K562 (cell line): ENCODE measurements at regions not wholly inside any gene's neighbourhood (a gene's known extent, or its start where the extent isn't known, plus 50 kb on each side); places are given as distances from the start of the nearest gene placed in this dataset.

Experiments used
- ATAC-seq: fragments of 200-7000 bp; cut with Tn5 transposase; 3 replicates; pipeline ENCODE4 v1.9.1; 2020; ENCODE audit warnings: moderate library complexity
- BruUV-seq: library from RNA; stranded (reverse); fragments of 400-500 nt; replicated peaks from 2 replicates; lab custom pipeline; 2021; lab: Mats Ljungman, UMichigan
- CTCF ChIA-PET: fragments of 300-600 bp; formaldehyde crosslinking; extraction: SDS; loops from one replicate; lab custom pipeline; 2021; ENCODE audit warnings: low intra/inter-chr PET ratio; lab: Yijun Ruan, JAX
- POLR2A ChIA-PET: fragments of 300-600, 350-650 bp; sonication (Branson Sonifier 250); formaldehyde crosslinking; extraction: SDS; loops from one replicate; lab custom pipeline; 2021; ENCODE audit warnings: antibody characterized with exemption, inconsistent platforms; lab: Yijun Ruan, JAX
- DNase-seq, 4 experiments: peaks; one replicate each; pipeline versions ENCODE4 v3.0.0 to v3.0.0-alpha.2; 2011 to 2018; ENCODE audit warnings: low spot score in 3 of 4, mixed read lengths in 3 of 4; ENCODE audit errors: extremely low read depth in 1 of 4
- FAIRE-seq: peaks from 2 replicates; lab custom pipeline; 2011; peaks lifted over from hg19 to GRCh38; lab: Jason Lieb, UNC
- H2AFZ ChIP-seq: 2 replicates; pipeline ENCODE4 v1.6.0; 2011; ENCODE audit warnings: low read depth, low read length, control low read depth, inconsistent platforms
- H3K27ac ChIP-seq: fragments of 200-600 bp; 3 replicates; pipeline ENCODE4 v1.8.0; 2011; ENCODE audit warnings: low read depth, mild to moderate bottlenecking, control low read depth, inconsistent platforms, low read length, moderate library complexity, mixed read lengths; ENCODE audit errors: extremely low read depth
- H3K27me3 ChIP-seq, 2 experiments: fragments of 300-600 bp in 1 of 2; 2 replicates in 1 of 2; 3 replicates in 1 of 2; pipeline versions ENCODE4 v1.6.0 to v1.8.0; 2011; ENCODE audit warnings: inconsistent platforms in 2 of 2, low read length in 2 of 2, mild to moderate bottlenecking in 1 of 2, mixed read lengths in 1 of 2, moderate library complexity in 1 of 2; ENCODE audit not compliant: control insufficient read depth in 2 of 2, insufficient read depth in 2 of 2
- H3K36me3 ChIP-seq: fragments of 300-600 bp; 3 replicates; pipeline ENCODE4 v1.8.0; 2011; ENCODE audit warnings: mild to moderate bottlenecking, low read length, inconsistent platforms; ENCODE audit not compliant: control insufficient read depth, insufficient read depth
- H3K4me1 ChIP-seq, 2 experiments: fragments of 200-600 bp in 1 of 2; replicated peaks in 1 of 2; 2 replicates in 1 of 2; 3 replicates in 1 of 2; pipeline versions ENCODE4 v1.5.1 to v1.8.0; 2011; ENCODE audit warnings: inconsistent platforms in 2 of 2, low read length in 2 of 2, mild to moderate bottlenecking in 1 of 2, mixed read lengths in 1 of 2, moderate library complexity in 1 of 2; ENCODE audit not compliant: control insufficient read depth in 2 of 2, insufficient read depth in 2 of 2
- H3K4me2 ChIP-seq: 2 replicates; pipeline ENCODE4 v1.6.1; 2011; ENCODE audit warnings: low read length, control low read depth, inconsistent platforms, mixed read lengths; ENCODE audit not compliant: insufficient read depth
- H3K4me3 ChIP-seq: fragments of 200-600 bp; sonication (generic), shearing (Covaris generic); 2 replicates; pipeline ENCODE4 v1.5.1; 2016; ENCODE audit warnings: control low read depth, inconsistent platforms
- H3K79me2 ChIP-seq: fragments of 200-600 bp; 3 replicates; pipeline ENCODE4 v1.8.0; 2011; ENCODE audit warnings: low read length, inconsistent platforms; ENCODE audit not compliant: control insufficient read depth, insufficient read depth
- H3K9ac ChIP-seq, 2 experiments: 2 replicates each; pipeline versions ENCODE4 v1.6.0 to v1.6.1; 2011; ENCODE audit warnings: low read depth in 2 of 2, low read length in 2 of 2, control low read depth in 1 of 2, inconsistent platforms in 1 of 2, mild to moderate bottlenecking in 1 of 2, mixed read lengths in 1 of 2; ENCODE audit not compliant: insufficient read depth in 1 of 2
- H3K9me1 ChIP-seq: one replicate; pipeline ENCODE4 v1.6.0; 2011; ENCODE audit warnings: inconsistent platforms, mild to moderate bottlenecking, low read length, moderate library complexity; ENCODE audit not compliant: control insufficient read depth, insufficient read depth
- H3K9me3 ChIP-seq: replicated peaks from 2 replicates; pipeline ENCODE4 v1.5.1; 2011; ENCODE audit warnings: low read depth, low read length, inconsistent platforms; ENCODE audit not compliant: control insufficient read depth, insufficient read depth
- H4K20me1 ChIP-seq: replicated peaks from 2 replicates; pipeline ENCODE4 v1.6.1; 2011; ENCODE audit warnings: low read length, inconsistent platforms, mixed read lengths; ENCODE audit not compliant: control insufficient read depth, insufficient read depth
- MTA2 ChIP-seq: fragments of 450-650 bp; IDR thresholded peaks from 2 replicates; pipeline ENCODE4 v1.6.1; 2016; ENCODE audit warnings: low read depth
- MYBL2 ChIP-seq, 2 experiments: fragments of 450-650 bp in 1 of 2; sonication (generic) in 1 of 2; formaldehyde crosslinking in 1 of 2; IDR thresholded peaks; 2 replicates each; pipeline versions ENCODE4 v1.6.1 to v1.8.1; 2017 to 2022; ENCODE audit warnings: borderline replicate concordance in 1 of 2, inconsistent platforms in 1 of 2, low read depth in 1 of 2, mild to moderate bottlenecking in 1 of 2, missing genetic modification reagents in 1 of 2, moderate library complexity in 1 of 2
- NR3C1 ChIP-seq: sonication (generic); formaldehyde crosslinking; IDR thresholded peaks from 2 replicates; pipeline ENCODE4 v1.8.1; 2022; ENCODE audit warnings: missing genetic modification reagents
- RREB1 ChIP-seq: fragments of 250-450 bp; sonication (Bioruptor Pico); IDR thresholded peaks from 2 replicates; pipeline ENCODE4 v1.4.0; 2020
- ZKSCAN8 ChIP-seq: fragments of 200-800 bp; sonication (Bioruptor generic); IDR thresholded peaks from 2 replicates; pipeline ENCODE4 v1.6.1; 2016; ENCODE audit warnings: missing genetic modification characterization, missing compliant biosample characterization
- ZNF146 ChIP-seq: IDR thresholded peaks from one replicate; pipeline ENCODE4 v1.6.1; 2018; ENCODE audit warnings: missing compliant biosample characterization; ENCODE audit not compliant: unreplicated experiment
- ZNF197 ChIP-seq: fragments of 200-800 bp; sonication (Bioruptor generic); IDR thresholded peaks from 2 replicates; pipeline ENCODE4 v1.6.1; 2016; ENCODE audit warnings: low read depth, missing genetic modification characterization, missing compliant biosample characterization
- ZNF232 ChIP-seq: sonication (generic); formaldehyde crosslinking; IDR thresholded peaks from 2 replicates; pipeline ENCODE4 v1.8.0; 2022; ENCODE audit warnings: mild to moderate bottlenecking, missing genetic modification reagents
- ZNF561 ChIP-seq: fragments of 450-650 bp; formaldehyde crosslinking; conservative IDR thresholded peaks from 2 replicates; pipeline ENCODE4 v1.4.0; 2020; ENCODE audit warnings: mild to moderate bottlenecking, moderate library complexity
- WGBS: fragments of 100-300 bp; shearing (Covaris generic); methylation state at CpG from one replicate; pipeline ENCODE4 v1.1.6; 2016; ENCODE audit warnings: low coverage, mixed read lengths; ENCODE audit not compliant: insufficient coverage; ENCODE audit errors: missing lambda C conversion rate; 5-methylcytosine and 5-hydroxymethylcytosine counted together
- in situ Hi-C: fragments of 300-500 bp; cut with MboI; formaldehyde crosslinking; loops from 4 replicates; pipeline ENCODE4 v1.15.0; 2018; ENCODE audit warnings: inconsistent platforms, mixed read lengths
- intact Hi-C: fragments of 100-400 bp; cut with micrococcal nuclease; formaldehyde crosslinking; loops from 2 replicates; pipeline ENCODE4 v1.14.2; 2022

- Histone ChIP-seq H3K9ac (no peak overlapping the region), H4K20me1 (no peaks in the 10 kb centered on the region), H3K36me3 (no peaks in the 10 kb centered on the region), H3K9me3 (no peaks in the 10 kb centered on the region), H3K4me1 (no peaks in the 10 kb centered on the region), H2AFZ (no peak overlapping the region), H3K9me1 (no peaks in the 10 kb centered on the region), H3K27me3 (peaks cover 0 to 2% of the 10 kb centered on the region in 2 experiments; a peak in 2 of 5 replicates), H3K4me3 (no peak overlapping the region), H3K27ac (no peak overlapping the region), H3K4me2 (no peak overlapping the region), H3K79me2 (no peaks in the 10 kb centered on the region)
- 0% methylated on average over 4 of the region's 4 CpGs for WGBS
- BruUV-seq: no TSS peak
- intact Hi-C loops (no loop called here), in situ Hi-C loops (no loop called here)
- ATAC-seq (no peak), DNase-seq (no peak), FAIRE-seq (no peak)
- TF ChIP-seq ZKSCAN8 (CRISPR knock-in tag) (no peak), ZNF561 (CRISPR knock-in tag) (no peak), ZNF146 (CRISPR knock-in tag) (no peak), NR3C1 (no peak), ZNF232 (no peak), MTA2 (no peak), MYBL2 (IDR thresholded peaks at IDR 0.05; ENCODE audit: low read depth) (no peak), MYBL2 (CRISPR knock-in tag; IDR thresholded peaks at IDR 0.05; ENCODE audit: borderline replicate concordance) (no peak), RREB1 (CRISPR knock-in tag) (no peak), ZNF197 (CRISPR knock-in tag) (no peak)
- ChIA-PET POLR2A (interaction anchor here (0.7 kb wide), 1 partner anchor 11 kb away, joined by 3 read pairs; no protein-coding TSS in a partner anchor), CTCF (no interaction called here)
Observed at GRCh38 chr5:71802673-71803072, 83.6 kb downstream of the CARTPT start.
